ENCODE measurements at regions not wholly inside any gene's neighbourhood (a gene's known extent, or its start where the extent isn't known, plus 50 kb on each side); places are given as distances from the start of the nearest gene placed in this dataset.
"Not testable (repeated sequence)": the region's sequence is repeated elsewhere in the genome, so short reads cannot be mapped to it uniquely, and the experiment has no call there.

GRCh38 chr1:147348592-147348991 lies 106.1 kb downstream of the CHD1L start:
- H3K9me3 ChIP-seq (ENCODE audit: control insufficient read depth, insufficient read depth, low read depth, low read length); H3K9ac ChIP-seq (ENCODE audit: low read length); H3K27me3 ChIP-seq (ENCODE audit: control insufficient read depth, insufficient read depth, low read length); H3K4me3 ChIP-seq (ENCODE audit: low read depth, low read length); H3K27ac ChIP-seq (ENCODE audit: low read depth, low read length); H3K4me1 ChIP-seq (ENCODE audit: control insufficient read depth, insufficient read depth, low read length); H3K36me3 ChIP-seq (ENCODE audit: control insufficient read depth, insufficient read depth, low read length): not testable (repeated sequence)

- Histone ChIP-seq H3K36me3 (ENCODE audit: control insufficient read depth, insufficient read depth, low read length) (no peaks in the 10 kb centered on the region), H3K4me3 (ENCODE audit: low read depth, low read length) (no peak overlapping the region), H3K27me3 (ENCODE audit: control insufficient read depth, insufficient read depth, low read length) (no peaks in the 10 kb centered on the region), H3K9ac (ENCODE audit: low read length) (no peak overlapping the region), H3K9me3 (ENCODE audit: control insufficient read depth, insufficient read depth, low read depth, low read length) (no peaks in the 10 kb centered on the region), H3K4me1 (ENCODE audit: control insufficient read depth, insufficient read depth, low read length) (no peaks in the 10 kb centered on the region), H3K27ac (ENCODE audit: low read depth, low read length) (no peak overlapping the region)
These were observed 107.0 kb downstream of the CHD1L start for GRCh38 chr1:147349533-147349932.

- Histone ChIP-seq H3K9me3 (ENCODE audit: control insufficient read depth, insufficient read depth, low read depth, low read length) (no peaks in the 10 kb centered on the region), H3K27me3 (ENCODE audit: control insufficient read depth, insufficient read depth, low read length) (no peaks in the 10 kb centered on the region), H3K9ac (ENCODE audit: low read length) (no peak overlapping the region), H3K4me1 (ENCODE audit: control insufficient read depth, insufficient read depth, low read length) (no peaks in the 10 kb centered on the region), H3K27ac (ENCODE audit: low read depth, low read length) (no peak overlapping the region), H3K36me3 (ENCODE audit: control insufficient read depth, insufficient read depth, low read length) (no peaks in the 10 kb centered on the region), H3K4me3 (ENCODE audit: low read depth, low read length) (no peak overlapping the region)
These were observed 108.8 kb downstream of the CHD1L start for GRCh38 chr1:147351140-147351835.

GRCh38 chr1:147377263-147378246 lies 135.1 kb downstream of the CHD1L start:
- H3K27ac ChIP-seq (ENCODE audit: low read depth, low read length), result no peak overlapping the region
- H3K9me3 ChIP-seq (ENCODE audit: control insufficient read depth, insufficient read depth, low read depth, low read length), result no peaks in the 10 kb centered on the region; the same call in 1 of the 2 replicates
- H3K4me1 ChIP-seq (ENCODE audit: control insufficient read depth, insufficient read depth, low read length), result peaks cover 5% of the 10 kb centered on the region
- no peaks in the 10 kb centered on the region for H3K36me3 ChIP-seq (ENCODE audit: control insufficient read depth, insufficient read depth, low read length)
- H3K27me3 ChIP-seq (ENCODE audit: control insufficient read depth, insufficient read depth, low read length), result no peaks in the 10 kb centered on the region
- no peak overlapping the region for H3K9ac ChIP-seq (ENCODE audit: low read length)
- H3K4me3 ChIP-seq (ENCODE audit: low read depth, low read length), result no peak overlapping the region

GRCh38 chr1:147379889-147380288 lies 137.4 kb downstream of the CHD1L start:
- Histone ChIP-seq H3K27me3 (ENCODE audit: control insufficient read depth, insufficient read depth, low read length) (no peaks in the 10 kb centered on the region), H3K4me3 (ENCODE audit: low read depth, low read length) (no peak overlapping the region), H3K27ac (ENCODE audit: low read depth, low read length) (no peak overlapping the region), H3K9me3 (ENCODE audit: control insufficient read depth, insufficient read depth, low read depth, low read length) (no peaks in the 10 kb centered on the region), H3K36me3 (ENCODE audit: control insufficient read depth, insufficient read depth, low read length) (no peaks in the 10 kb centered on the region), H3K9ac (ENCODE audit: low read length) (no peak overlapping the region), H3K4me1 (ENCODE audit: control insufficient read depth, insufficient read depth, low read length) (peaks cover 5% of the 10 kb centered on the region)

- no peak overlapping the region for H3K27ac ChIP-seq (ENCODE audit: low read depth, low read length)
- H3K36me3 ChIP-seq (ENCODE audit: control insufficient read depth, insufficient read depth, low read length), result no peaks in the 10 kb centered on the region
- no peaks in the 10 kb centered on the region for H3K4me1 ChIP-seq (ENCODE audit: control insufficient read depth, insufficient read depth, low read length)
These were observed 142.3 kb downstream of the CHD1L start for GRCh38 chr1:147384804-147385203.

GRCh38 chr1:147388969-147389368 lies 146.5 kb downstream of the CHD1L start:
- H3K9ac ChIP-seq (ENCODE audit: low read length), result no peak overlapping the region
- H3K27me3 ChIP-seq (ENCODE audit: control insufficient read depth, insufficient read depth, low read length), result no peaks in the 10 kb centered on the region
- peaks cover 5% of the 10 kb centered on the region for H3K9me3 ChIP-seq (ENCODE audit: control insufficient read depth, insufficient read depth, low read depth, low read length)
- H3K36me3 ChIP-seq (ENCODE audit: control insufficient read depth, insufficient read depth, low read length), result no peaks in the 10 kb centered on the region
- no peak overlapping the region for H3K27ac ChIP-seq (ENCODE audit: low read depth, low read length)
- no peaks in the 10 kb centered on the region for H3K4me1 ChIP-seq (ENCODE audit: control insufficient read depth, insufficient read depth, low read length)
- no peak overlapping the region for H3K4me3 ChIP-seq (ENCODE audit: low read depth, low read length)

More at GRCh38 chr1:147384804-147385203, 142.3 kb downstream of the CHD1L start:
- no peaks in the 10 kb centered on the region for H3K27me3 ChIP-seq (ENCODE audit: control insufficient read depth, insufficient read depth, low read length)
- H3K9ac ChIP-seq (ENCODE audit: low read length), result no peak overlapping the region
- no peak overlapping the region for H3K4me3 ChIP-seq (ENCODE audit: low read depth, low read length)
- H3K9me3 ChIP-seq (ENCODE audit: control insufficient read depth, insufficient read depth, low read depth, low read length), result no peaks in the 10 kb centered on the region

GRCh38 chr1:147389532-147390184 lies 147.2 kb downstream of the CHD1L start:
- no peaks in the 10 kb centered on the region for H3K4me1 ChIP-seq (ENCODE audit: control insufficient read depth, insufficient read depth, low read length)
- no peak overlapping the region for H3K9ac ChIP-seq (ENCODE audit: low read length)
- no peaks in the 10 kb centered on the region for H3K27me3 ChIP-seq (ENCODE audit: control insufficient read depth, insufficient read depth, low read length)
- H3K27ac ChIP-seq (ENCODE audit: low read depth, low read length), result no peak overlapping the region
- H3K36me3 ChIP-seq (ENCODE audit: control insufficient read depth, insufficient read depth, low read length), result no peaks in the 10 kb centered on the region
- H3K4me3 ChIP-seq (ENCODE audit: low read depth, low read length), result no peak overlapping the region
- peaks cover 5% of the 10 kb centered on the region for H3K9me3 ChIP-seq (ENCODE audit: control insufficient read depth, insufficient read depth, low read depth, low read length)

- no peak overlapping the region for H3K9ac ChIP-seq (ENCODE audit: low read length)
- no peak overlapping the region for H3K4me3 ChIP-seq (ENCODE audit: low read depth, low read length)
- H3K9me3 ChIP-seq (ENCODE audit: control insufficient read depth, insufficient read depth, low read depth, low read length), result peaks cover 5% of the 10 kb centered on the region
- no peaks in the 10 kb centered on the region for H3K36me3 ChIP-seq (ENCODE audit: control insufficient read depth, insufficient read depth, low read length)
- no peaks in the 10 kb centered on the region for H3K4me1 ChIP-seq (ENCODE audit: control insufficient read depth, insufficient read depth, low read length)
- H3K27ac ChIP-seq (ENCODE audit: low read depth, low read length), result no peak overlapping the region
- no peaks in the 10 kb centered on the region for H3K27me3 ChIP-seq (ENCODE audit: control insufficient read depth, insufficient read depth, low read length)
These were observed 147.7 kb downstream of the CHD1L start for GRCh38 chr1:147390185-147390542.

- H3K9ac ChIP-seq (ENCODE audit: low read length), result no peak overlapping the region
- no peaks in the 10 kb centered on the region for H3K36me3 ChIP-seq (ENCODE audit: control insufficient read depth, insufficient read depth, low read length)
- H3K4me3 ChIP-seq (ENCODE audit: low read depth, low read length), result no peak overlapping the region
- H3K4me1 ChIP-seq (ENCODE audit: control insufficient read depth, insufficient read depth, low read length), result no peaks in the 10 kb centered on the region
- no peaks in the 10 kb centered on the region for H3K27me3 ChIP-seq (ENCODE audit: control insufficient read depth, insufficient read depth, low read length)
- peaks cover 5% of the 10 kb centered on the region for H3K9me3 ChIP-seq (ENCODE audit: control insufficient read depth, insufficient read depth, low read depth, low read length)
- H3K27ac ChIP-seq (ENCODE audit: low read depth, low read length), result no peak overlapping the region
These were observed 148.6 kb downstream of the CHD1L start for GRCh38 chr1:147391114-147391513.

Data from HUES6 (cell line).